Neuronal stem cell (in vitro differentiated cells): ENCODE measurements at regions not wholly inside any gene's neighbourhood (a gene's known extent, or its start where the extent isn't known, plus 50 kb on each side); places are given as distances from the start of the nearest gene placed in this dataset.

Experiments
- DNase-seq: peaks from one replicate; pipeline ENCODE4 v3.0.0-alpha.2; 2013; ENCODE audit warnings: low spot score
- H2AFZ ChIP-seq: one replicate; pipeline ENCODE4 v1.6.1; 2013; ENCODE audit warnings: mild to moderate bottlenecking, low read length, inconsistent platforms
- H2AK5ac ChIP-seq: 2 replicates; pipeline ENCODE4 v1.6.1; 2013; ENCODE audit warnings: low read depth, mild to moderate bottlenecking, inconsistent platforms, low read length, moderate library complexity, mixed read lengths
- H2BK120ac ChIP-seq: 2 replicates; pipeline ENCODE4 v1.6.1; 2013; ENCODE audit warnings: low read depth, mild to moderate bottlenecking, inconsistent platforms, low read length, moderate library complexity, mixed read lengths
- H2BK12ac ChIP-seq: one replicate; pipeline ENCODE4 v1.6.1; 2013; ENCODE audit warnings: low read length, inconsistent platforms
- H2BK15ac ChIP-seq: 2 replicates; pipeline ENCODE4 v1.6.1; 2013; ENCODE audit warnings: mild to moderate bottlenecking, low read length, inconsistent platforms, mixed read lengths
- H2BK5ac ChIP-seq: one replicate; pipeline ENCODE4 v1.6.1; 2013; ENCODE audit warnings: inconsistent platforms, mild to moderate bottlenecking, low read length, moderate library complexity
- H3K14ac ChIP-seq: one replicate; pipeline ENCODE4 v1.6.1; 2013; ENCODE audit warnings: low read length, inconsistent platforms
- H3K18ac ChIP-seq: 2 replicates; pipeline ENCODE4 v1.6.1; 2013; ENCODE audit warnings: low read length, inconsistent platforms
- H3K23ac ChIP-seq: 2 replicates; pipeline ENCODE4 v1.6.1; 2013; ENCODE audit warnings: low read depth, mild to moderate bottlenecking, mixed read lengths, low read length, inconsistent platforms; ENCODE audit not compliant: poor library complexity
- H3K27ac ChIP-seq: replicated peaks from 3 replicates; pipeline ENCODE4 v1.5.1; 2013; ENCODE audit warnings: low read length, inconsistent platforms
- H3K27me3 ChIP-seq, 3 experiments: 2 replicates each; pipeline ENCODE4 v1.6.1; 2013; ENCODE audit warnings: low read length in 3 of 3, mild to moderate bottlenecking in 2 of 3, inconsistent platforms in 1 of 3, low read depth in 1 of 3, mixed read lengths in 1 of 3, moderate library complexity in 1 of 3; ENCODE audit not compliant: control insufficient read depth in 3 of 3, insufficient read depth in 3 of 3
- H3K36me3 ChIP-seq, 2 donors: replicated peaks in 1 of 2; 2 replicates each; pipeline ENCODE4 v1.6.1; 2013; ENCODE audit warnings: low read length in 2 of 2; ENCODE audit not compliant: control insufficient read depth in 2 of 2, insufficient read depth in 2 of 2
- H3K4ac ChIP-seq: 2 replicates; pipeline ENCODE4 v1.6.1; 2013; ENCODE audit warnings: inconsistent platforms, mild to moderate bottlenecking, low read length, moderate library complexity
- H3K4me1 ChIP-seq, 2 donors: 1 replicate in 1 of 2; 2 replicates in 1 of 2; pipeline ENCODE4 v1.6.1; 2013; ENCODE audit warnings: low read length in 2 of 2, low read depth in 1 of 2; ENCODE audit not compliant: control insufficient read depth in 2 of 2, insufficient read depth in 1 of 2
- H3K4me2 ChIP-seq: one replicate; pipeline ENCODE4 v1.6.1; 2013; ENCODE audit warnings: mild to moderate bottlenecking, low read length, inconsistent platforms; ENCODE audit not compliant: insufficient read depth, poor library complexity, severe bottlenecking
- H3K4me3 ChIP-seq, 2 donors: 2 replicates each; pipeline ENCODE4 v1.5.1; 2013; ENCODE audit warnings: low read length in 2 of 2, mild to moderate bottlenecking in 2 of 2, inconsistent platforms in 1 of 2, moderate library complexity in 1 of 2
- H3K79me1 ChIP-seq: one replicate; pipeline ENCODE4 v1.6.1; 2013; ENCODE audit warnings: low read depth, mild to moderate bottlenecking, inconsistent platforms, low read length, moderate library complexity
- H3K9ac ChIP-seq: one replicate; pipeline ENCODE4 v1.6.1; 2013; ENCODE audit warnings: mild to moderate bottlenecking, low read depth, low read length, inconsistent platforms; ENCODE audit not compliant: poor library complexity
- H3K9me3 ChIP-seq, 2 donors: replicated peaks in 1 of 2; 2 replicates each; pipeline versions ENCODE3 to v1.6.1; 2013; ENCODE audit warnings: low read length in 2 of 2, mild to moderate bottlenecking in 2 of 2, inconsistent platforms in 1 of 2, low read depth in 1 of 2, mixed read lengths in 1 of 2, moderate library complexity in 1 of 2; ENCODE audit not compliant: control insufficient read depth in 2 of 2, insufficient read depth in 1 of 2
- H4K8ac ChIP-seq: one replicate; pipeline ENCODE4 v1.6.1; 2013; ENCODE audit warnings: low read depth, mild to moderate bottlenecking, inconsistent platforms, low read length, moderate library complexity
- H4K91ac ChIP-seq: one replicate; pipeline ENCODE4 v1.6.1; 2013; ENCODE audit warnings: low read length, low read depth, mild to moderate bottlenecking, inconsistent platforms; ENCODE audit not compliant: poor library complexity
- WGBS, 2 donors: extraction: QIAGEN DNeasy Blood & Tissue Kit; methylation state at CpG; one replicate each; pipeline ENCODE4 v1.1.7; 2013; ENCODE audit warnings: missing lambda C conversion rate in 2 of 2, mixed read lengths in 1 of 2; ENCODE audit not compliant: insufficient read length in 2 of 2, insufficient replicate concordance in 1 of 2; ENCODE audit errors: extremely low coverage in 2 of 2; 5-methylcytosine and 5-hydroxymethylcytosine counted together

- Histone ChIP-seq H3K18ac (no peak overlapping the region), H3K79me1 (no peaks in the 10 kb centered on the region), H3K27me3 (no peaks in the 10 kb centered on the region), H3K9me3 (no peaks in the 10 kb centered on the region), H4K91ac (no peak overlapping the region), H3K23ac (no peak overlapping the region), H4K8ac (no peak overlapping the region), H3K9ac (no peak overlapping the region), H3K4me2 (no peak overlapping the region), H2BK120ac (no peak overlapping the region), H2BK12ac (no peak overlapping the region), H3K4me1 (no peaks in the 10 kb centered on the region), H2BK5ac (no peak overlapping the region), H3K4me3 (no peak overlapping the region), H2AK5ac (no peak overlapping the region), H2AFZ (no peak overlapping the region), H3K27ac (no peak overlapping the region), H3K36me3 (no peaks in the 10 kb centered on the region), H3K14ac (no peak overlapping the region), H2BK15ac (no peak overlapping the region), H3K4ac (no peak overlapping the region)
- no CpG with 5 or more reads among the region's 1 CpG for WGBS, 2 donors
- DNase-seq: no peak
Observed at GRCh38 chr5:43891112-43891511, 288.1 kb downstream of the NNT start.

GRCh38 chr5:43889233-43889632 is 286.3 kb downstream of the NNT start:
- Histone ChIP-seq H2BK15ac (no peak overlapping the region), H3K9ac (no peak overlapping the region), H4K91ac (no peak overlapping the region), H3K9me3 (no peaks in the 10 kb centered on the region), H3K4me2 (no peak overlapping the region), H3K18ac (no peak overlapping the region), H2BK12ac (no peak overlapping the region), H3K79me1 (no peaks in the 10 kb centered on the region), H3K4me3 (no peak overlapping the region), H3K14ac (no peak overlapping the region), H3K27me3 (no peaks in the 10 kb centered on the region), H2BK120ac (no peak overlapping the region), H3K27ac (no peak overlapping the region), H2AK5ac (no peak overlapping the region), H3K4ac (no peak overlapping the region), H3K4me1 (no peaks in the 10 kb centered on the region), H2AFZ (no peak overlapping the region), H4K8ac (no peak overlapping the region), H3K36me3 (no peaks in the 10 kb centered on the region), H3K23ac (no peak overlapping the region), H2BK5ac (no peak overlapping the region)
- no peak for DNase-seq
- WGBS, 2 donors: no CpG with 5 or more reads among the region's 1 CpG

- DNase-seq: no peak
- Histone ChIP-seq H2BK120ac (no peak overlapping the region), H4K8ac (no peak overlapping the region), H3K9ac (no peak overlapping the region), H3K23ac (no peak overlapping the region), H3K4ac (no peak overlapping the region), H3K14ac (no peak overlapping the region), H2AFZ (no peak overlapping the region), H3K79me1 (no peaks in the 10 kb centered on the region), H2BK15ac (no peak overlapping the region), H3K4me1 (no peaks in the 10 kb centered on the region), H3K18ac (no peak overlapping the region), H3K4me3 (no peak overlapping the region), H3K27ac (no peak overlapping the region), H3K9me3 (no peaks in the 10 kb centered on the region), H3K27me3 (no peaks in the 10 kb centered on the region), H4K91ac (no peak overlapping the region), H2AK5ac (no peak overlapping the region), H2BK12ac (no peak overlapping the region), H2BK5ac (no peak overlapping the region), H3K4me2 (no peak overlapping the region), H3K36me3 (no peaks in the 10 kb centered on the region)
- no CpG with 5 or more reads among the region's 1 CpG for WGBS, 2 donors
Observed at GRCh38 chr5:43875741-43876140, 272.8 kb downstream of the NNT start.

GRCh38 chr5:43874772-43875171 is 271.8 kb downstream of the NNT start:
- H3K4me1 ChIP-seq: no peaks in the 10 kb centered on the region
- no peak overlapping the region for H2BK120ac ChIP-seq
- no peaks in the 10 kb centered on the region for H3K27me3 ChIP-seq
- no peak overlapping the region for H2AFZ ChIP-seq
- H3K79me1 ChIP-seq: no peaks in the 10 kb centered on the region
- H4K8ac ChIP-seq: no peak overlapping the region
- no peak overlapping the region for H3K4ac ChIP-seq
- no CpG with 5 or more reads among the region's 3 CpGs for WGBS, 2 donors
- H4K91ac ChIP-seq: no peak overlapping the region
- no peak overlapping the region for H2AK5ac ChIP-seq
- no peak overlapping the region for H2BK5ac ChIP-seq
- DNase-seq: no peak
- no peak overlapping the region for H3K23ac ChIP-seq
- H3K36me3 ChIP-seq: no peaks in the 10 kb centered on the region
- no peaks in the 10 kb centered on the region for H3K9me3 ChIP-seq
- no peak overlapping the region for H2BK15ac ChIP-seq
- H3K18ac ChIP-seq: no peak overlapping the region
- H3K27ac ChIP-seq: no peak overlapping the region
- no peak overlapping the region for H3K9ac ChIP-seq
- no peak overlapping the region for H3K4me2 ChIP-seq
- H2BK12ac ChIP-seq: no peak overlapping the region
- H3K14ac ChIP-seq: no peak overlapping the region
- H3K4me3 ChIP-seq: no peak overlapping the region
